ENCODE measurements at regions not wholly inside any gene's neighbourhood (a gene's known extent, or its start where the extent isn't known, plus 50 kb on each side); places are given as distances from the start of the nearest gene placed in this dataset.

- H3K4me3 Mint-ChIP-seq: no peak overlapping the region
- H3K27me3 Mint-ChIP-seq (ENCODE audit: insufficient read depth): peaks cover 5% of the 10 kb centered on the region
- H3K4me1 Mint-ChIP-seq (ENCODE audit: low read depth): no peaks in the 10 kb centered on the region
- intact Hi-C loops (cut with micrococcal nuclease): no loop called here
- no peak overlapping the region for H3K27ac Mint-ChIP-seq
- H3K36me3 Mint-ChIP-seq (ENCODE audit: low read depth): no peaks in the 10 kb centered on the region
- no peak for DNase-seq (ENCODE audit: low spot score)
- no peaks in the 10 kb centered on the region for H3K9me3 Mint-ChIP-seq
Measured at GRCh38 chr17:5942687-5943086, 127.5 kb upstream of the WSCD1 start.

GRCh38 chr17:5943232-5943631, 126.9 kb upstream of the WSCD1 start:
- DNase-seq (ENCODE audit: low spot score): no peak

GRCh38 chr17:5943982-5944381, 126.2 kb upstream of the WSCD1 start:
- intact Hi-C loops (cut with micrococcal nuclease): no loop called here
- Mint-ChIP-seq H3K9me3 (no peaks in the 10 kb centered on the region), H3K36me3 (ENCODE audit: low read depth) (no peaks in the 10 kb centered on the region), H3K27ac (no peak overlapping the region), H3K4me3 (no peak overlapping the region), H3K4me1 (ENCODE audit: low read depth) (no peaks in the 10 kb centered on the region), H3K27me3 (ENCODE audit: insufficient read depth) (peaks cover 5% of the 10 kb centered on the region)
- DNase-seq (ENCODE audit: low spot score): no peak

More at GRCh38 chr17:5943232-5943631, 126.9 kb upstream of the WSCD1 start:
- H3K4me3 Mint-ChIP-seq: no peak overlapping the region
- no peaks in the 10 kb centered on the region for H3K4me1 Mint-ChIP-seq (ENCODE audit: low read depth)
- peaks cover 5% of the 10 kb centered on the region for H3K27me3 Mint-ChIP-seq (ENCODE audit: insufficient read depth)
- no peak overlapping the region for H3K27ac Mint-ChIP-seq
- H3K36me3 Mint-ChIP-seq (ENCODE audit: low read depth): no peaks in the 10 kb centered on the region
- intact Hi-C loops (cut with micrococcal nuclease): no loop called here
- no peaks in the 10 kb centered on the region for H3K9me3 Mint-ChIP-seq

- no peak overlapping the region for H3K27ac Mint-ChIP-seq
- no peaks in the 10 kb centered on the region for H3K36me3 Mint-ChIP-seq (ENCODE audit: low read depth)
- H3K4me3 Mint-ChIP-seq: no peak overlapping the region
- no peaks in the 10 kb centered on the region for H3K9me3 Mint-ChIP-seq
- DNase-seq (ENCODE audit: low spot score): no peak
- intact Hi-C loops (cut with micrococcal nuclease): no loop called here
- peaks cover 14% of the 10 kb centered on the region for H3K27me3 Mint-ChIP-seq (ENCODE audit: insufficient read depth)
- no peaks in the 10 kb centered on the region for H3K4me1 Mint-ChIP-seq (ENCODE audit: low read depth)
Measured at GRCh38 chr17:5947701-5948180, 122.4 kb upstream of the WSCD1 start.

GRCh38 chr17:5948811-5949210, 121.4 kb upstream of the WSCD1 start:
- no peak overlapping the region for H3K27ac Mint-ChIP-seq
- no peaks in the 10 kb centered on the region for H3K4me1 Mint-ChIP-seq (ENCODE audit: low read depth)
- H3K27me3 Mint-ChIP-seq (ENCODE audit: insufficient read depth): peaks cover 14% of the 10 kb centered on the region
- no peaks in the 10 kb centered on the region for H3K36me3 Mint-ChIP-seq (ENCODE audit: low read depth)
- H3K9me3 Mint-ChIP-seq: no peaks in the 10 kb centered on the region
- no peak overlapping the region for H3K4me3 Mint-ChIP-seq
- no peak for DNase-seq (ENCODE audit: low spot score)
- intact Hi-C loops (cut with micrococcal nuclease): no loop called here

- intact Hi-C loops (cut with micrococcal nuclease): no loop called here
- H3K36me3 Mint-ChIP-seq (ENCODE audit: low read depth): no peaks in the 10 kb centered on the region
- H3K9me3 Mint-ChIP-seq: peaks cover 6% of the 10 kb centered on the region
- no peak for DNase-seq (ENCODE audit: low spot score)
- H3K4me3 Mint-ChIP-seq: no peak overlapping the region
- no peaks in the 10 kb centered on the region for H3K4me1 Mint-ChIP-seq (ENCODE audit: low read depth)
- no peak overlapping the region for H3K27ac Mint-ChIP-seq
- H3K27me3 Mint-ChIP-seq (ENCODE audit: insufficient read depth): peaks cover 14% of the 10 kb centered on the region
Measured at GRCh38 chr17:5950878-5951277, 119.3 kb upstream of the WSCD1 start.

GRCh38 chr17:5951912-5952311, 118.3 kb upstream of the WSCD1 start:
- peaks cover 6% of the 10 kb centered on the region for H3K9me3 Mint-ChIP-seq
- H3K4me1 Mint-ChIP-seq (ENCODE audit: low read depth): no peaks in the 10 kb centered on the region
- H3K27me3 Mint-ChIP-seq (ENCODE audit: insufficient read depth): peaks cover 14% of the 10 kb centered on the region
- no peak overlapping the region for H3K4me3 Mint-ChIP-seq
- intact Hi-C loops (cut with micrococcal nuclease): no loop called here
- no peak for DNase-seq (ENCODE audit: low spot score)
- no peaks in the 10 kb centered on the region for H3K36me3 Mint-ChIP-seq (ENCODE audit: low read depth)
- H3K27ac Mint-ChIP-seq: no peak overlapping the region

GRCh38 chr17:5952518-5952917, 117.7 kb upstream of the WSCD1 start:
- no peak overlapping the region for H3K27ac Mint-ChIP-seq
- H3K27me3 Mint-ChIP-seq (ENCODE audit: insufficient read depth): peaks cover 14% of the 10 kb centered on the region
- H3K9me3 Mint-ChIP-seq: peaks cover 6% of the 10 kb centered on the region
- H3K4me3 Mint-ChIP-seq: no peak overlapping the region
- no peaks in the 10 kb centered on the region for H3K36me3 Mint-ChIP-seq (ENCODE audit: low read depth)
- DNase-seq (ENCODE audit: low spot score): no peak
- H3K4me1 Mint-ChIP-seq (ENCODE audit: low read depth): no peaks in the 10 kb centered on the region
- intact Hi-C loops (cut with micrococcal nuclease): no loop called here

GRCh38 chr17:5955764-5956163, 114.4 kb upstream of the WSCD1 start:
- Mint-ChIP-seq H3K27me3 (ENCODE audit: insufficient read depth) (peaks cover 6% of the 10 kb centered on the region), H3K9me3 (peaks cover 6% of the 10 kb centered on the region), H3K4me1 (ENCODE audit: low read depth) (no peaks in the 10 kb centered on the region), H3K36me3 (ENCODE audit: low read depth) (no peaks in the 10 kb centered on the region), H3K4me3 (no peak overlapping the region), H3K27ac (no peak overlapping the region)
- DNase-seq (ENCODE audit: low spot score): no peak
- intact Hi-C loops (cut with micrococcal nuclease): no loop called here

GRCh38 chr17:5958850-5959249, 111.3 kb upstream of the WSCD1 start:
- Mint-ChIP-seq H3K4me1 (ENCODE audit: low read depth) (no peaks in the 10 kb centered on the region), H3K27me3 (ENCODE audit: insufficient read depth) (peaks cover 2% of the 10 kb centered on the region), H3K4me3 (no peak overlapping the region), H3K9me3 (peaks cover 6% of the 10 kb centered on the region), H3K27ac (no peak overlapping the region), H3K36me3 (ENCODE audit: low read depth) (no peaks in the 10 kb centered on the region)
- intact Hi-C loops (cut with micrococcal nuclease): no loop called here
- DNase-seq (ENCODE audit: low spot score): no peak

GRCh38 chr17:5962371-5962770, 107.8 kb upstream of the WSCD1 start:
- H3K27ac Mint-ChIP-seq: no peak overlapping the region
- no peak for DNase-seq (ENCODE audit: low spot score)
- no peaks in the 10 kb centered on the region for H3K9me3 Mint-ChIP-seq
- H3K36me3 Mint-ChIP-seq (ENCODE audit: low read depth): no peaks in the 10 kb centered on the region
- no peaks in the 10 kb centered on the region for H3K4me1 Mint-ChIP-seq (ENCODE audit: low read depth)
- intact Hi-C loops (cut with micrococcal nuclease): no loop called here
- H3K27me3 Mint-ChIP-seq (ENCODE audit: insufficient read depth): peaks cover 3% of the 10 kb centered on the region
- H3K4me3 Mint-ChIP-seq: no peak overlapping the region

- Mint-ChIP-seq H3K4me1 (ENCODE audit: low read depth) (no peaks in the 10 kb centered on the region), H3K9me3 (peaks cover 20% of the 10 kb centered on the region), H3K4me3 (no peak overlapping the region), H3K27ac (no peak overlapping the region), H3K36me3 (ENCODE audit: low read depth) (no peaks in the 10 kb centered on the region), H3K27me3 (ENCODE audit: insufficient read depth) (no peaks in the 10 kb centered on the region)
- DNase-seq (ENCODE audit: low spot score): no peak
- intact Hi-C loops (cut with micrococcal nuclease): no loop called here
Measured at GRCh38 chr17:5971969-5972368, 98.2 kb upstream of the WSCD1 start.

GRCh38 chr17:5973410-5973809, 96.8 kb upstream of the WSCD1 start:
- no peak overlapping the region for H3K4me3 Mint-ChIP-seq
- intact Hi-C loops (cut with micrococcal nuclease): no loop called here
- no peaks in the 10 kb centered on the region for H3K27me3 Mint-ChIP-seq (ENCODE audit: insufficient read depth)
- H3K36me3 Mint-ChIP-seq (ENCODE audit: low read depth): no peaks in the 10 kb centered on the region
- no peaks in the 10 kb centered on the region for H3K4me1 Mint-ChIP-seq (ENCODE audit: low read depth)
- H3K27ac Mint-ChIP-seq: no peak overlapping the region
- DNase-seq (ENCODE audit: low spot score): no peak
- peaks cover 20% of the 10 kb centered on the region for H3K9me3 Mint-ChIP-seq

GRCh38 chr17:5975661-5976060, 94.5 kb upstream of the WSCD1 start:
- no peaks in the 10 kb centered on the region for H3K27me3 Mint-ChIP-seq (ENCODE audit: insufficient read depth)
- no peaks in the 10 kb centered on the region for H3K4me1 Mint-ChIP-seq (ENCODE audit: low read depth)
- peaks cover 12% of the 10 kb centered on the region for H3K9me3 Mint-ChIP-seq
- intact Hi-C loops (cut with micrococcal nuclease): no loop called here
- no peak overlapping the region for H3K27ac Mint-ChIP-seq
- no peak for DNase-seq (ENCODE audit: low spot score)
- H3K4me3 Mint-ChIP-seq: no peak overlapping the region
- H3K36me3 Mint-ChIP-seq (ENCODE audit: low read depth): no peaks in the 10 kb centered on the region
